SK-N-MC (cell line): ENCODE measurements at regions not wholly inside any gene's neighbourhood (a gene's known extent, or its start where the extent isn't known, plus 50 kb on each side); places are given as distances from the start of the nearest gene placed in this dataset.

Experiments
- EZH2 ChIP-seq: fragments of 200-600 bp; sonication (generic); IDR thresholded peaks from one replicate; pipeline ENCODE4 v1.6.1; 2017; ENCODE audit warnings: antibody characterized with exemption
- POLR2AphosphoS5 ChIP-seq: IDR thresholded peaks from 2 replicates; pipeline ENCODE4 v1.6.1; 2012; ENCODE audit warnings: mild to moderate bottlenecking, low read depth, low read length, borderline replicate concordance

GRCh38 chr6:126600258-126600916 is 260.5 kb downstream of the CENPW start:
- TF ChIP-seq EZH2 (no peak), POLR2AphosphoS5 (no peak)
